Activated naive CD8-positive, alpha-beta T cell treated with anti-CD3 and anti-CD28 coated beads for 36 hours (primary cell): ENCODE measurements at regions not wholly inside any gene's neighbourhood (a gene's known extent, or its start where the extent isn't known, plus 50 kb on each side); places are given as distances from the start of the nearest gene placed in this dataset.

Experiments used
- DNase-seq: peaks from one replicate; pipeline ENCODE4 v3.0.0; 2021
- H3K27ac Mint-ChIP-seq: one replicate; pipeline ENCODE4 v1.8.0; 2022; ENCODE audit warnings: mild to moderate bottlenecking, moderate library complexity, mixed read lengths
- H3K27me3 Mint-ChIP-seq: one replicate; pipeline ENCODE4 v1.8.0; 2022; ENCODE audit warnings: mild to moderate bottlenecking, mixed read lengths
- H3K36me3 Mint-ChIP-seq: one replicate; pipeline ENCODE4 v1.8.0; 2021; ENCODE audit warnings: mild to moderate bottlenecking, mixed read lengths
- H3K4me1 Mint-ChIP-seq: one replicate; pipeline ENCODE4 v1.8.0; 2021; ENCODE audit warnings: mixed read lengths
- H3K4me3 Mint-ChIP-seq: one replicate; pipeline ENCODE4 v1.8.0; 2022; ENCODE audit warnings: mild to moderate bottlenecking, moderate library complexity, mixed read lengths
- H3K9me3 Mint-ChIP-seq: one replicate; pipeline ENCODE4 v1.8.0; 2022; ENCODE audit warnings: mixed read lengths

- Mint-ChIP-seq H3K27ac (no peak overlapping the region), H3K36me3 (no peaks in the 10 kb centered on the region), H3K4me1 (no peaks in the 10 kb centered on the region), H3K4me3 (no peak overlapping the region), H3K27me3 (peaks cover 29% of the 10 kb centered on the region), H3K9me3 (no peaks in the 10 kb centered on the region)
- peak; percentile 31 for DNase-seq
Observed at GRCh38 chr19:29263305-29264135, 50.6 kb upstream of the UQCRFS1 start.

- Mint-ChIP-seq H3K27ac (no peak overlapping the region), H3K9me3 (no peaks in the 10 kb centered on the region), H3K4me1 (no peaks in the 10 kb centered on the region), H3K27me3 (peaks cover 38% of the 10 kb centered on the region), H3K4me3 (no peak overlapping the region), H3K36me3 (no peaks in the 10 kb centered on the region)
- DNase-seq = no peak
Observed at GRCh38 chr19:29264897-29265296, 51.9 kb upstream of the UQCRFS1 start.

GRCh38 chr19:29265436-29265835, 52.5 kb upstream of the UQCRFS1 start:
- Mint-ChIP-seq H3K36me3 (no peaks in the 10 kb centered on the region), H3K4me3 (no peak overlapping the region), H3K27me3 (peaks cover 42% of the 10 kb centered on the region), H3K9me3 (no peaks in the 10 kb centered on the region), H3K27ac (no peak overlapping the region), H3K4me1 (no peaks in the 10 kb centered on the region)
- no peak for DNase-seq

GRCh38 chr19:29266001-29266400, 53.0 kb upstream of the UQCRFS1 start:
- Mint-ChIP-seq H3K27ac (no peak overlapping the region), H3K9me3 (no peaks in the 10 kb centered on the region), H3K27me3 (peaks cover 40% of the 10 kb centered on the region), H3K4me1 (no peaks in the 10 kb centered on the region), H3K36me3 (no peaks in the 10 kb centered on the region), H3K4me3 (no peak overlapping the region)
- DNase-seq = no peak

- H3K27ac Mint-ChIP-seq = no peak overlapping the region
- DNase-seq = no peak
- no peaks in the 10 kb centered on the region for H3K4me1 Mint-ChIP-seq
- H3K9me3 Mint-ChIP-seq = no peaks in the 10 kb centered on the region
- peaks cover 40% of the 10 kb centered on the region for H3K27me3 Mint-ChIP-seq
- no peaks in the 10 kb centered on the region for H3K36me3 Mint-ChIP-seq
- H3K4me3 Mint-ChIP-seq = no peak overlapping the region
Observed at GRCh38 chr19:29266603-29267002, 53.7 kb upstream of the UQCRFS1 start.

GRCh38 chr19:29267701-29268100, 54.8 kb upstream of the UQCRFS1 start:
- H3K4me1 Mint-ChIP-seq = no peaks in the 10 kb centered on the region
- peaks cover 36% of the 10 kb centered on the region for H3K27me3 Mint-ChIP-seq
- no peak overlapping the region for H3K4me3 Mint-ChIP-seq
- no peak for DNase-seq
- no peaks in the 10 kb centered on the region for H3K36me3 Mint-ChIP-seq
- H3K27ac Mint-ChIP-seq = no peak overlapping the region
- no peaks in the 10 kb centered on the region for H3K9me3 Mint-ChIP-seq

GRCh38 chr19:29268103-29268502, 55.2 kb upstream of the UQCRFS1 start:
- H3K36me3 Mint-ChIP-seq = no peaks in the 10 kb centered on the region
- no peak overlapping the region for H3K4me3 Mint-ChIP-seq
- DNase-seq = no peak
- no peaks in the 10 kb centered on the region for H3K4me1 Mint-ChIP-seq
- no peaks in the 10 kb centered on the region for H3K9me3 Mint-ChIP-seq
- H3K27ac Mint-ChIP-seq = no peak overlapping the region
- peaks cover 36% of the 10 kb centered on the region for H3K27me3 Mint-ChIP-seq

- H3K36me3 Mint-ChIP-seq = no peaks in the 10 kb centered on the region
- no peak for DNase-seq
- H3K4me3 Mint-ChIP-seq = no peak overlapping the region
- no peak overlapping the region for H3K27ac Mint-ChIP-seq
- H3K27me3 Mint-ChIP-seq = peaks cover 32% of the 10 kb centered on the region
- H3K9me3 Mint-ChIP-seq = no peaks in the 10 kb centered on the region
- no peaks in the 10 kb centered on the region for H3K4me1 Mint-ChIP-seq
Observed at GRCh38 chr19:29268721-29269393, 55.9 kb upstream of the UQCRFS1 start.

GRCh38 chr19:29269641-29270040, 56.7 kb upstream of the UQCRFS1 start:
- Mint-ChIP-seq H3K36me3 (no peaks in the 10 kb centered on the region), H3K9me3 (no peaks in the 10 kb centered on the region), H3K27me3 (peaks cover 32% of the 10 kb centered on the region), H3K4me3 (no peak overlapping the region), H3K27ac (no peak overlapping the region), H3K4me1 (no peaks in the 10 kb centered on the region)
- no peak for DNase-seq

- H3K4me3 Mint-ChIP-seq = no peak overlapping the region
- no peaks in the 10 kb centered on the region for H3K36me3 Mint-ChIP-seq
- no peaks in the 10 kb centered on the region for H3K9me3 Mint-ChIP-seq
- no peak overlapping the region for H3K27ac Mint-ChIP-seq
- H3K4me1 Mint-ChIP-seq = no peaks in the 10 kb centered on the region
- peaks cover 29% of the 10 kb centered on the region for H3K27me3 Mint-ChIP-seq
- DNase-seq = no peak
Observed at GRCh38 chr19:29271341-29271740, 58.4 kb upstream of the UQCRFS1 start.

GRCh38 chr19:29271911-29272310, 59.0 kb upstream of the UQCRFS1 start:
- Mint-ChIP-seq H3K36me3 (no peaks in the 10 kb centered on the region), H3K4me3 (no peak overlapping the region), H3K27me3 (peaks cover 26% of the 10 kb centered on the region), H3K9me3 (no peaks in the 10 kb centered on the region), H3K27ac (no peak overlapping the region), H3K4me1 (peaks cover 2% of the 10 kb centered on the region)
- DNase-seq = no peak

GRCh38 chr19:29273000-29273640, 60.2 kb upstream of the UQCRFS1 start:
- H3K4me3 Mint-ChIP-seq = no peak overlapping the region
- H3K36me3 Mint-ChIP-seq = no peaks in the 10 kb centered on the region
- H3K4me1 Mint-ChIP-seq = peaks cover 3% of the 10 kb centered on the region
- no peak overlapping the region for H3K27ac Mint-ChIP-seq
- no peak for DNase-seq
- H3K9me3 Mint-ChIP-seq = no peaks in the 10 kb centered on the region
- H3K27me3 Mint-ChIP-seq = peaks cover 19% of the 10 kb centered on the region

GRCh38 chr19:29275266-29275665, 62.3 kb upstream of the UQCRFS1 start:
- DNase-seq = no peak
- Mint-ChIP-seq H3K27ac (no peak overlapping the region), H3K4me1 (peaks cover 3% of the 10 kb centered on the region), H3K27me3 (peaks cover 2% of the 10 kb centered on the region), H3K4me3 (no peak overlapping the region), H3K9me3 (no peaks in the 10 kb centered on the region), H3K36me3 (no peaks in the 10 kb centered on the region)

- Mint-ChIP-seq H3K27ac (peak overlapping the region; percentile 79), H3K4me3 (peak overlapping the region; percentile 33), H3K9me3 (no peaks in the 10 kb centered on the region), H3K27me3 (peaks cover 6% of the 10 kb centered on the region), H3K4me1 (peaks cover 3% of the 10 kb centered on the region), H3K36me3 (no peaks in the 10 kb centered on the region)
- peak; percentile 73 for DNase-seq
Observed at GRCh38 chr19:29277102-29277501, 64.2 kb upstream of the UQCRFS1 start.

- Mint-ChIP-seq H3K27ac (no peak overlapping the region), H3K4me1 (peaks cover 3% of the 10 kb centered on the region), H3K4me3 (no peak overlapping the region), H3K36me3 (no peaks in the 10 kb centered on the region), H3K9me3 (no peaks in the 10 kb centered on the region), H3K27me3 (peaks cover 11% of the 10 kb centered on the region)
- no peak for DNase-seq
Observed at GRCh38 chr19:29278716-29279115, 65.8 kb upstream of the UQCRFS1 start.
